DND-41 (cell line): ENCODE measurements at regions not wholly inside any gene's neighbourhood (a gene's known extent, or its start where the extent isn't known, plus 50 kb on each side); places are given as distances from the start of the nearest gene placed in this dataset.

Experiments
- ATAC-seq: fragments of 200-7000 bp; cut with Tn5 transposase; 3 replicates; pipeline ENCODE4 v1.9.1; 2021; ENCODE audit warnings: low read depth; ENCODE audit not compliant: insufficient read depth
- DNase-seq: peaks from one replicate; pipeline ENCODE4 v3.0.0-alpha.2; 2020
- H2AFZ ChIP-seq: 2 replicates; pipeline ENCODE4 v1.6.0; 2012; ENCODE audit warnings: low read depth, low read length
- H3K27ac ChIP-seq: 2 replicates; pipeline ENCODE4 v1.5.1; 2012; ENCODE audit warnings: low read length, inconsistent platforms
- H3K27me3 ChIP-seq: fragments of 200-600 bp; sonication (generic); 2 replicates; pipeline ENCODE4 v1.6.0; 2012; ENCODE audit warnings: low read length, mild to moderate bottlenecking, inconsistent platforms; ENCODE audit not compliant: insufficient read depth, poor library complexity
- H3K36me3 ChIP-seq: 2 replicates; pipeline ENCODE4 v1.5.1; 2012; ENCODE audit warnings: low read length, inconsistent platforms; ENCODE audit not compliant: insufficient read depth
- H3K4me1 ChIP-seq: 2 replicates; pipeline ENCODE4 v1.5.1; 2012; ENCODE audit warnings: mild to moderate bottlenecking, low read length; ENCODE audit not compliant: insufficient read depth
- H3K4me2 ChIP-seq: 2 replicates; pipeline ENCODE4 v1.6.0; 2012; ENCODE audit warnings: mild to moderate bottlenecking, moderate library complexity, low read length, inconsistent platforms; ENCODE audit not compliant: insufficient read depth
- H3K4me3 ChIP-seq, 2 experiments: fragments of 200-600 bp in 1 of 2; shearing (Covaris generic) in 1 of 2; 2 replicates each; pipeline ENCODE4 v1.5.1; 2012 to 2016; ENCODE audit warnings: inconsistent platforms in 2 of 2, low read length in 2 of 2, mild to moderate bottlenecking in 2 of 2, low read depth in 1 of 2, moderate library complexity in 1 of 2
- H3K79me2 ChIP-seq: 2 replicates; pipeline ENCODE4 v1.6.0; 2012; ENCODE audit warnings: low read length, inconsistent platforms; ENCODE audit not compliant: insufficient read depth
- H3K9ac ChIP-seq: 2 replicates; pipeline ENCODE4 v1.6.0; 2012; ENCODE audit warnings: low read depth, mild to moderate bottlenecking, inconsistent platforms, low read length, moderate library complexity
- H3K9me3 ChIP-seq: 2 replicates; pipeline ENCODE4 v1.5.1; 2012; ENCODE audit warnings: low read length, moderate library complexity, mild to moderate bottlenecking, inconsistent platforms; ENCODE audit not compliant: insufficient read depth, severe bottlenecking
- H4K20me1 ChIP-seq: 2 replicates; pipeline ENCODE4 v1.6.0; 2012; ENCODE audit warnings: low read length; ENCODE audit not compliant: insufficient read depth
- CTCF ChIP-seq: IDR thresholded peaks from 2 replicates; pipeline ENCODE4 v1.5.1; 2012; ENCODE audit warnings: borderline replicate concordance, low read length, moderate library complexity, mild to moderate bottlenecking; ENCODE audit not compliant: poor library complexity, severe bottlenecking; ENCODE audit errors: extremely low read depth
- EZH2 ChIP-seq: IDR thresholded peaks from 3 replicates; pipeline ENCODE4 v1.6.1; 2012; ENCODE audit warnings: borderline replicate concordance, low read depth, mild to moderate bottlenecking, moderate library complexity, low read length, inconsistent platforms; ENCODE audit not compliant: severe bottlenecking

GRCh38 chr14:61126603-61127498, 145.8 kb downstream of the SLC38A6 start:
- H3K79me2 ChIP-seq: no peaks in the 10 kb centered on the region
- no peak overlapping the region for H3K4me3 ChIP-seq
- H4K20me1 ChIP-seq: no peaks in the 10 kb centered on the region
- no peak overlapping the region for H3K4me2 ChIP-seq
- no peaks in the 10 kb centered on the region for H3K9me3 ChIP-seq
- H3K4me1 ChIP-seq: peaks cover 3% of the 10 kb centered on the region; the same call in 1 of the 2 replicates
- ATAC-seq (no peak), DNase-seq (no peak)
- H3K27me3 ChIP-seq: no peaks in the 10 kb centered on the region
- H3K9ac ChIP-seq: no peak overlapping the region
- H3K36me3 ChIP-seq: no peaks in the 10 kb centered on the region
- TF ChIP-seq CTCF (no peak), EZH2 (no peak)
- H2AFZ ChIP-seq: no peak overlapping the region
- H3K27ac ChIP-seq: no peak overlapping the region

GRCh38 chr14:61125867-61126572, 145.0 kb downstream of the SLC38A6 start:
- H3K36me3 ChIP-seq: no peaks in the 10 kb centered on the region
- H3K4me3 ChIP-seq: no peak overlapping the region
- TF ChIP-seq EZH2: no peak
- no peak for TF ChIP-seq CTCF
- no peaks in the 10 kb centered on the region for H3K9me3 ChIP-seq
- H3K27ac ChIP-seq: no peak overlapping the region
- no peak for ATAC-seq
- no peaks in the 10 kb centered on the region for H4K20me1 ChIP-seq
- no peak overlapping the region for H3K4me2 ChIP-seq
- no peak for DNase-seq
- H3K4me1 ChIP-seq: peaks cover 3% of the 10 kb centered on the region; the same call in 1 of the 2 replicates
- no peaks in the 10 kb centered on the region for H3K79me2 ChIP-seq
- H2AFZ ChIP-seq: no peak overlapping the region
- no peaks in the 10 kb centered on the region for H3K27me3 ChIP-seq
- H3K9ac ChIP-seq: no peak overlapping the region

GRCh38 chr14:61125041-61125866, 144.2 kb downstream of the SLC38A6 start:
- H3K9me3 ChIP-seq: no peaks in the 10 kb centered on the region
- no peak for DNase-seq
- H3K4me2 ChIP-seq: no peak overlapping the region
- no peaks in the 10 kb centered on the region for H3K36me3 ChIP-seq
- H3K9ac ChIP-seq: no peak overlapping the region
- H3K4me3 ChIP-seq: no peak overlapping the region
- H3K4me1 ChIP-seq: peaks cover 3% of the 10 kb centered on the region; the same call in 1 of the 2 replicates
- no peaks in the 10 kb centered on the region for H3K79me2 ChIP-seq
- H2AFZ ChIP-seq: no peak overlapping the region
- H3K27ac ChIP-seq: no peak overlapping the region
- H4K20me1 ChIP-seq: no peaks in the 10 kb centered on the region
- no peak for ATAC-seq
- H3K27me3 ChIP-seq: no peaks in the 10 kb centered on the region
- no peak for TF ChIP-seq CTCF
- TF ChIP-seq EZH2: no peak
